ENCODE measurements at regions not wholly inside any gene's neighbourhood (a gene's known extent, or its start where the extent isn't known, plus 50 kb on each side); places are given as distances from the start of the nearest gene placed in this dataset.

GRCh38 chr9:1366276-1366675 is 316.1 kb downstream of the DMRT2 start:
- no peak overlapping the region for H3K4me3 ChIP-seq
- no peaks in the 10 kb centered on the region for H3K36me3 ChIP-seq
- DNase-seq, result no peak
- TF ChIP-seq CTCF (IDR thresholded peaks at IDR 0.05), result no peak
- H3K4me1 ChIP-seq, result no peaks in the 10 kb centered on the region
- no peak overlapping the region for H3K27ac ChIP-seq
- no peaks in the 10 kb centered on the region for H3K27me3 ChIP-seq
- H3K9me3 ChIP-seq, result no peaks in the 10 kb centered on the region
- intact Hi-C loops (cut with DNase I; ENCODE audit: low total_unique reads), result no loop called here

GRCh38 chr9:1369297-1369696 is 319.1 kb downstream of the DMRT2 start:
- no peak overlapping the region for H3K27ac ChIP-seq
- H3K36me3 ChIP-seq, result no peaks in the 10 kb centered on the region
- no peak overlapping the region for H3K4me3 ChIP-seq
- no peaks in the 10 kb centered on the region for H3K9me3 ChIP-seq
- no peaks in the 10 kb centered on the region for H3K4me1 ChIP-seq
- DNase-seq, result no peak
- intact Hi-C loops (cut with DNase I; ENCODE audit: low total_unique reads), result no loop called here
- TF ChIP-seq CTCF (IDR thresholded peaks at IDR 0.05), result no peak
- H3K27me3 ChIP-seq, result no peaks in the 10 kb centered on the region

- Histone ChIP-seq H3K36me3 (no peaks in the 10 kb centered on the region), H3K4me1 (no peaks in the 10 kb centered on the region), H3K9me3 (no peaks in the 10 kb centered on the region), H3K4me3 (no peak overlapping the region), H3K27me3 (no peaks in the 10 kb centered on the region), H3K27ac (no peak overlapping the region)
- TF ChIP-seq CTCF (IDR thresholded peaks at IDR 0.05), result no peak
- intact Hi-C loops (cut with DNase I; ENCODE audit: low total_unique reads), result no loop called here
- DNase-seq, result no peak
These were observed 323.3 kb downstream of the DMRT2 start for GRCh38 chr9:1373445-1373844.

GRCh38 chr9:1383899-1384455 is 333.8 kb downstream of the DMRT2 start:
- Histone ChIP-seq H3K27ac (no peak overlapping the region), H3K9me3 (no peaks in the 10 kb centered on the region), H3K36me3 (no peaks in the 10 kb centered on the region), H3K27me3 (no peaks in the 10 kb centered on the region), H3K4me3 (no peak overlapping the region), H3K4me1 (no peaks in the 10 kb centered on the region)
- intact Hi-C loops (cut with DNase I; ENCODE audit: low total_unique reads), result no loop called here
- peak in 1 of 2 donors; percentile 22 for DNase-seq
- TF ChIP-seq CTCF (IDR thresholded peaks at IDR 0.05), result no peak

- no peaks in the 10 kb centered on the region for H3K36me3 ChIP-seq
- H3K27ac ChIP-seq, result no peak overlapping the region
- DNase-seq, result no peak
- intact Hi-C loops (cut with DNase I; ENCODE audit: low total_unique reads), result no loop called here
- no peaks in the 10 kb centered on the region for H3K4me1 ChIP-seq
- no peaks in the 10 kb centered on the region for H3K27me3 ChIP-seq
- TF ChIP-seq CTCF (IDR thresholded peaks at IDR 0.05), result no peak
- no peak overlapping the region for H3K4me3 ChIP-seq
- no peaks in the 10 kb centered on the region for H3K9me3 ChIP-seq
These were observed 334.7 kb downstream of the DMRT2 start for GRCh38 chr9:1384816-1385215.

- Histone ChIP-seq H3K4me3 (no peak overlapping the region), H3K9me3 (no peaks in the 10 kb centered on the region), H3K27ac (no peak overlapping the region), H3K36me3 (no peaks in the 10 kb centered on the region), H3K4me1 (no peaks in the 10 kb centered on the region), H3K27me3 (no peaks in the 10 kb centered on the region)
- no peak for DNase-seq
- intact Hi-C loops (cut with DNase I; ENCODE audit: low total_unique reads), result no loop called here
- TF ChIP-seq CTCF (IDR thresholded peaks at IDR 0.05), result no peak
These were observed 336.3 kb downstream of the DMRT2 start for GRCh38 chr9:1386420-1386819.
